ENCODE measurements at regions not wholly inside any gene's neighbourhood (a gene's known extent, or its start where the extent isn't known, plus 50 kb on each side); places are given as distances from the start of the nearest gene placed in this dataset.

- Histone ChIP-seq H3K27ac (ENCODE audit: low read depth, low read length) (peak overlapping the region; percentile 66), H3K4me3 (ENCODE audit: low read length in 3 of 3) (peak overlapping the region in 1 of 3 donors; percentile 14), H3K36me3 (ENCODE audit: control insufficient read depth in 3 of 3, insufficient read depth in 3 of 3, low read length in 3 of 3) (no peaks in the 10 kb centered on the region), H3K27me3 (ENCODE audit: control insufficient read depth in 3 of 3, insufficient read depth in 3 of 3, low read length in 3 of 3) (no peaks in the 10 kb centered on the region), H3K4me1 (ENCODE audit: control insufficient read depth in 3 of 3, insufficient read depth in 3 of 3, low read length in 3 of 3) (peaks cover 57 to 74% (median 64%) of the 10 kb centered on the region in 3 donors), H3K9me3 (ENCODE audit: control insufficient read depth in 3 of 3, low read length in 3 of 3) (no peaks in the 10 kb centered on the region), H3K9ac (ENCODE audit: low read depth in 1 of 3, low read length in 3 of 3) (no peak overlapping the region)
Observed at GRCh38 chr9:129318121-129319075, 140.3 kb upstream of the IER5L start.

- H3K27ac ChIP-seq (ENCODE audit: low read depth, low read length): peak overlapping the region; percentile 66
- no peaks in the 10 kb centered on the region for H3K27me3 ChIP-seq (ENCODE audit: control insufficient read depth in 3 of 3, insufficient read depth in 3 of 3, low read length in 3 of 3)
- H3K4me1 ChIP-seq (ENCODE audit: control insufficient read depth in 3 of 3, insufficient read depth in 3 of 3, low read length in 3 of 3): peaks cover 54 to 64% (median 64%) of the 10 kb centered on the region in 3 donors
- H3K4me3 ChIP-seq (ENCODE audit: low read length in 3 of 3): no peak overlapping the region
- H3K9ac ChIP-seq (ENCODE audit: low read depth in 1 of 3, low read length in 3 of 3): peak overlapping the region in 1 of 3 donors; percentile 40
- no peaks in the 10 kb centered on the region for H3K9me3 ChIP-seq (ENCODE audit: control insufficient read depth in 3 of 3, low read length in 3 of 3)
- no peaks in the 10 kb centered on the region for H3K36me3 ChIP-seq (ENCODE audit: control insufficient read depth in 3 of 3, insufficient read depth in 3 of 3, low read length in 3 of 3)
Observed at GRCh38 chr9:129317179-129318011, 139.3 kb upstream of the IER5L start.

DNA sequence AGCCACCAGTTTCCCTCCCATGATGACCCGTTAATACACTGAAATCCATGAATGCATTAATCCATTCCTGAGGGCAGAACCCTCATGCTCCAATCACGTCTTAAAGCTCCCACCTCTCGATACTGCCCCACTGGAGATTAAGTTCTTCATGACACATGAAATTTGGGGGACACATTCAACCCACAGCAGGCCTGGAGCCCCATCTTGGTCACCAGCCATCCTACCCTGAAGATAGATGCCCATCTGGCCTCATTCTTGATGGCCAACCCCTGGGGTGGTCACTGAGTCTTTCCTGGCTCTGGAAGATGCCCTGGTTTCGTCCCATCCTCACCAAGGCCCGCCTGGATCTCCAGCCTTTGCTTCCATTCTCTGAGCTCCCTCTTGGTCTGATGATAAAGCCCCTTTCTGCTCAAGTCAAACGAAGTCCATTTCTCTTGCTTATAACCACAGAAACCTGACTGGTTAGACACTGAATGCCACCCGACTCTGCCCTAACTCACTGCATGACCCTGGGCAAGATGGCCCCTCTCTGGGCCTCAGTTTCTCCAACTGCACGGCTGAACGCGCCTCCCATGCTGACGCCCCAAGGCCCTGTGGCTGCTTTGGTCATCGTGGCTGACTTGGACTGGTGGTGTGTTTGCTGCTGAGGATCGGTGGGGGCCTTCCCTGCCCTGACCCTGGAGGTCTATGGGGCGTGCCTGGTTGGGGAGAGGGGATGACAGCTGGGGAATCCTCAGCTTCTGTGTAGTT lies 138.4 kb upstream of the IER5L start:
- Histone ChIP-seq H3K9ac (ENCODE audit: low read depth in 1 of 3, low read length in 3 of 3) (peak overlapping the region in 1 of 3 donors; percentile 79), H3K4me1 (ENCODE audit: control insufficient read depth in 3 of 3, insufficient read depth in 3 of 3, low read length in 3 of 3) (peaks cover 47 to 57% (median 55%) of the 10 kb centered on the region in 3 donors), H3K27ac (ENCODE audit: low read depth, low read length) (peak overlapping the region; percentile 85)

DNA sequence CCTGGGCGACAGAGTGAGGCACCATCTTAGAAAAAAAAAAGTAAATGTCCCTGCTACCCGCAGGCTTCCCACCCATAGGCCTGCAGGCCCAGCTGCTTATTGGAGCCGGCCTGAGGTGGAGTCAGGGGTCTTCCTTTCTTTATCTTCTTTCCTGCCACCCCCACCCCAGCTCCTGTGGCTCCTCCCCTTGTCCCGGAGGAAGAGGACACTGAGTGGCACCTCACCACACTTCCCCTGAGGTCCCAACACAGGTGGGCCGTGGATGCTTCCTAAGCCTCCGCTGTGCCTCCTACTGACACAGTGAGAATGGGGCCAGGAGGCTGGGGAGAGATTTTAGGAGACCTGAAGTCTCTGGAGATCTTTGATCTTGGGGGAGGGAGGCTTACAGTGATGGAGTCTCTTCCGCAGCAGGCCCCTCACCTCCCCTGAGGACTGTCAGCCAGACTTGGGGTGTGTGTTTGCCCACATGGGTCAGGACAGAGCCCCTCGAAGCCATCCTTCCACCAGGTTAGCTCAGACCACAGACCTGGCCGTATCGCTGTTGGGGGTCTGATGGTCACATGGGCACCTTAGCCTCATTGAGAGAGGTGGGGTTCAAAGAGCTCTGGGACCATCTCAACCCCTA lies 135.4 kb upstream of the IER5L start:
- Histone ChIP-seq H3K9me3 (ENCODE audit: control insufficient read depth in 3 of 3, low read length in 3 of 3) (peaks cover 0 to 5% (median 0%) of the 10 kb centered on the region in 3 donors), H3K4me1 (ENCODE audit: control insufficient read depth in 3 of 3, insufficient read depth in 3 of 3, low read length in 3 of 3) (peaks cover 29 to 32% (median 31%) of the 10 kb centered on the region in 3 donors), H3K27ac (ENCODE audit: low read depth, low read length) (no peak overlapping the region), H3K4me3 (ENCODE audit: low read length in 3 of 3) (no peak overlapping the region), H3K27me3 (ENCODE audit: control insufficient read depth in 3 of 3, insufficient read depth in 3 of 3, low read length in 3 of 3) (no peaks in the 10 kb centered on the region), H3K36me3 (ENCODE audit: control insufficient read depth in 3 of 3, insufficient read depth in 3 of 3, low read length in 3 of 3) (no peaks in the 10 kb centered on the region), H3K9ac (ENCODE audit: low read depth in 1 of 3, low read length in 3 of 3) (no peak overlapping the region)

More for the DNA sequence above, 138.4 kb upstream of the IER5L start:
- Histone ChIP-seq H3K9me3 (ENCODE audit: control insufficient read depth in 3 of 3, low read length in 3 of 3) (no peaks in the 10 kb centered on the region), H3K4me3 (ENCODE audit: low read length in 3 of 3) (no peak overlapping the region), H3K27me3 (ENCODE audit: control insufficient read depth in 3 of 3, insufficient read depth in 3 of 3, low read length in 3 of 3) (no peaks in the 10 kb centered on the region), H3K36me3 (ENCODE audit: control insufficient read depth in 3 of 3, insufficient read depth in 3 of 3, low read length in 3 of 3) (no peaks in the 10 kb centered on the region)

GRCh38 chr9:129312251-129313122 lies 134.4 kb upstream of the IER5L start:
- Histone ChIP-seq H3K4me1 (ENCODE audit: control insufficient read depth in 3 of 3, insufficient read depth in 3 of 3, low read length in 3 of 3) (peaks cover 20 to 26% (median 23%) of the 10 kb centered on the region in 3 donors), H3K36me3 (ENCODE audit: control insufficient read depth in 3 of 3, insufficient read depth in 3 of 3, low read length in 3 of 3) (no peaks in the 10 kb centered on the region), H3K27me3 (ENCODE audit: control insufficient read depth in 3 of 3, insufficient read depth in 3 of 3, low read length in 3 of 3) (peaks cover 0 to 1% (median 0%) of the 10 kb centered on the region in 3 donors), H3K4me3 (ENCODE audit: low read length in 3 of 3) (no peak overlapping the region), H3K9me3 (ENCODE audit: control insufficient read depth in 3 of 3, low read length in 3 of 3) (peaks cover 0 to 5% (median 0%) of the 10 kb centered on the region in 3 donors), H3K27ac (ENCODE audit: low read depth, low read length) (no peak overlapping the region), H3K9ac (ENCODE audit: low read depth in 1 of 3, low read length in 3 of 3) (no peak overlapping the region)

GRCh38 chr9:129311643-129312042 lies 133.6 kb upstream of the IER5L start:
- Histone ChIP-seq H3K4me1 (ENCODE audit: control insufficient read depth in 3 of 3, insufficient read depth in 3 of 3, low read length in 3 of 3) (peaks cover 13 to 18% (median 17%) of the 10 kb centered on the region in 3 donors), H3K9ac (ENCODE audit: low read depth in 1 of 3, low read length in 3 of 3) (no peak overlapping the region), H3K4me3 (ENCODE audit: low read length in 3 of 3) (no peak overlapping the region), H3K9me3 (ENCODE audit: control insufficient read depth in 3 of 3, low read length in 3 of 3) (peaks cover 0 to 5% (median 0%) of the 10 kb centered on the region in 3 donors), H3K27me3 (ENCODE audit: control insufficient read depth in 3 of 3, insufficient read depth in 3 of 3, low read length in 3 of 3) (peaks cover 0 to 3% (median 0%) of the 10 kb centered on the region in 3 donors), H3K36me3 (ENCODE audit: control insufficient read depth in 3 of 3, insufficient read depth in 3 of 3, low read length in 3 of 3) (no peaks in the 10 kb centered on the region), H3K27ac (ENCODE audit: low read depth, low read length) (no peak overlapping the region)

- peaks cover 5 to 9% (median 9%) of the 10 kb centered on the region in 3 donors for H3K4me1 ChIP-seq (ENCODE audit: control insufficient read depth in 3 of 3, insufficient read depth in 3 of 3, low read length in 3 of 3)
- H3K9me3 ChIP-seq (ENCODE audit: control insufficient read depth in 3 of 3, low read length in 3 of 3): peaks cover 0 to 5% (median 0%) of the 10 kb centered on the region in 3 donors
- no peak overlapping the region for H3K9ac ChIP-seq (ENCODE audit: low read depth in 1 of 3, low read length in 3 of 3)
- H3K36me3 ChIP-seq (ENCODE audit: control insufficient read depth in 3 of 3, insufficient read depth in 3 of 3, low read length in 3 of 3): no peaks in the 10 kb centered on the region
- H3K4me3 ChIP-seq (ENCODE audit: low read length in 3 of 3): no peak overlapping the region
- peaks cover 0 to 3% (median 0%) of the 10 kb centered on the region in 3 donors for H3K27me3 ChIP-seq (ENCODE audit: control insufficient read depth in 3 of 3, insufficient read depth in 3 of 3, low read length in 3 of 3)
- no peak overlapping the region for H3K27ac ChIP-seq (ENCODE audit: low read depth, low read length)
Observed at GRCh38 chr9:129310666-129311350, 132.7 kb upstream of the IER5L start.

DNA sequence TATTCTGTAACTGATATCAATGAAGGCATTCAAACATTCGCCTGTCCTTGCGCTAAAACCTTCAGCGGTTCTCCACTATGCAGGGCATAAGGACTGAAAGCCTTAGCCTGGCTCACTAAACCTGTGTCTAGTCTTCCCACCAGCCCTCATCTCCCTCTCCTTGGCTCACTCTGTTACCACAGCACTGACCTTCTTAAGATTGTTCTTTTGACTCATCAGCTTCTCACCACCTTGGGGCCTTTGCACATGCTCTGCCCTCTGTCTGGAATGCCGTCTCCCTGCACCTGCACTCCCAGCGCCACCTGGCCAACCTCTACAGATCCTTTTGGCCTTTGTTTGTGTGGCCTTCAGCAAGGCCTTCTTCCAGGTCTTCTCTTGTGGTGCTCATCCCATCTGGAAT lies 131.8 kb upstream of the IER5L start:
- no peaks in the 10 kb centered on the region for H3K36me3 ChIP-seq (ENCODE audit: control insufficient read depth in 3 of 3, insufficient read depth in 3 of 3, low read length in 3 of 3)
- H3K9me3 ChIP-seq (ENCODE audit: control insufficient read depth in 3 of 3, low read length in 3 of 3): peaks cover 0 to 5% (median 0%) of the 10 kb centered on the region in 3 donors
- H3K4me1 ChIP-seq (ENCODE audit: control insufficient read depth in 3 of 3, insufficient read depth in 3 of 3, low read length in 3 of 3): peaks cover 0 to 2% (median 0%) of the 10 kb centered on the region in 3 donors
- no peak overlapping the region for H3K27ac ChIP-seq (ENCODE audit: low read depth, low read length)
- peaks cover 0 to 3% (median 0%) of the 10 kb centered on the region in 3 donors for H3K27me3 ChIP-seq (ENCODE audit: control insufficient read depth in 3 of 3, insufficient read depth in 3 of 3, low read length in 3 of 3)
- H3K4me3 ChIP-seq (ENCODE audit: low read length in 3 of 3): no peak overlapping the region
- H3K9ac ChIP-seq (ENCODE audit: low read depth in 1 of 3, low read length in 3 of 3): no peak overlapping the region

All from skeletal muscle tissue (tissue), 3 donors.